Fibroblast of lung (primary cell): ENCODE measurements at regions not wholly inside any gene's neighbourhood (a gene's known extent, or its start where the extent isn't known, plus 50 kb on each side); places are given as distances from the start of the nearest gene placed in this dataset.
A peak's percentile ranks its signal among the peaks of the same experiment; 100 is the strongest.

Experiments used
- DNase-seq, 2 donors: peaks; one replicate each; pipeline versions ENCODE4 v3.0.0 to v3.0.0-alpha.2; 2010; ENCODE audit warnings: low read depth in 2 of 2
- H2AFZ ChIP-seq: 2 replicates; pipeline ENCODE4 v1.5.1; 2012; ENCODE audit warnings: low read length, control low read depth, inconsistent platforms
- H3K27ac ChIP-seq: 2 replicates; pipeline ENCODE4 v1.5.1; 2011; ENCODE audit warnings: low read length, control low read depth; ENCODE audit not compliant: insufficient read depth
- H3K27me3 ChIP-seq: 2 replicates; pipeline ENCODE4 v1.5.1; 2011; ENCODE audit warnings: mild to moderate bottlenecking, low read length; ENCODE audit not compliant: control insufficient read depth, insufficient read depth
- H3K36me3 ChIP-seq: 2 replicates; pipeline ENCODE4 v1.5.1; 2011; ENCODE audit warnings: low read length; ENCODE audit not compliant: control insufficient read depth, insufficient read depth
- H3K4me1 ChIP-seq: 2 replicates; pipeline ENCODE4 v1.5.1; 2011; ENCODE audit warnings: low read length; ENCODE audit not compliant: control insufficient read depth, insufficient read depth; ENCODE audit errors: extremely low read depth
- H3K4me2 ChIP-seq: 2 replicates; pipeline ENCODE4 v1.5.1; 2011; ENCODE audit warnings: low read length, control low read depth; ENCODE audit not compliant: insufficient read depth; ENCODE audit errors: extremely low read depth
- H3K4me3 ChIP-seq, 4 experiments: fragments of 200-600 bp in 1 of 4; sonication (generic) in 1 of 4; replicated peaks in 1 of 4; 2 replicates each; pipeline ENCODE4 v1.5.1; 2011 to 2016; ENCODE audit warnings: low read length in 4 of 4, low read depth in 3 of 4, mild to moderate bottlenecking in 3 of 4, control low read depth in 2 of 4, inconsistent platforms in 1 of 4, mixed read lengths in 1 of 4; ENCODE audit not compliant: insufficient read depth in 1 of 4; ENCODE audit errors: control extremely low read depth in 1 of 4
- H3K79me2 ChIP-seq: 2 replicates; pipeline ENCODE4 v1.5.1; 2012; ENCODE audit warnings: mild to moderate bottlenecking, low read length, inconsistent platforms; ENCODE audit not compliant: control insufficient read depth, insufficient read depth
- H3K9ac ChIP-seq: 2 replicates; pipeline ENCODE4 v1.5.1; 2011; ENCODE audit warnings: mild to moderate bottlenecking, low read length, control low read depth; ENCODE audit not compliant: insufficient read depth
- H3K9me3 ChIP-seq: 2 replicates; pipeline ENCODE4 v1.5.1; 2012; ENCODE audit warnings: low read depth, low read length; ENCODE audit not compliant: control insufficient read depth, insufficient read depth
- H4K20me1 ChIP-seq: 2 replicates; pipeline ENCODE4 v1.5.1; 2011; ENCODE audit warnings: low read length; ENCODE audit not compliant: control insufficient read depth, insufficient read depth; ENCODE audit errors: extremely low read depth
- CTCF ChIP-seq, 2 donors: IDR thresholded peaks in 1 of 2; conservative IDR thresholded peaks in 1 of 2; 1 replicate in 1 of 2; 2 replicates in 1 of 2; pipeline ENCODE4 v1.5.1; 2011 to 2012; ENCODE audit warnings: low read length in 2 of 2, control low read depth in 1 of 2, inconsistent platforms in 1 of 2, low read depth in 1 of 2, mild to moderate bottlenecking in 1 of 2
- EZH2 ChIP-seq: IDR thresholded peaks from 2 replicates; pipeline ENCODE4 v1.5.1; 2012; ENCODE audit warnings: low read length, control low read depth, mild to moderate bottlenecking; ENCODE audit errors: missing control alignments

GRCh38 chr12:24605916-24606315 lies 343.0 kb downstream of the BCAT1 start:
- TF ChIP-seq CTCF (conservative IDR thresholded peaks at IDR 0.05 in 1 of 2, IDR thresholded peaks at IDR 0.05 in 1 of 2; ENCODE audit: low read depth in 1 of 2, low read length in 2 of 2) (no peak), EZH2 (no peak)
- no peaks in the 10 kb centered on the region for H3K79me2 ChIP-seq
- no peak overlapping the region for H3K4me2 ChIP-seq
- no peaks in the 10 kb centered on the region for H4K20me1 ChIP-seq
- H3K9ac ChIP-seq = no peak overlapping the region
- no peak for DNase-seq
- no peak overlapping the region for H3K4me3 ChIP-seq
- H3K27ac ChIP-seq = no peak overlapping the region
- H3K9me3 ChIP-seq = no peaks in the 10 kb centered on the region
- no peaks in the 10 kb centered on the region for H3K36me3 ChIP-seq
- no peaks in the 10 kb centered on the region for H3K27me3 ChIP-seq
- peaks cover 3% of the 10 kb centered on the region for H3K4me1 ChIP-seq
- H2AFZ ChIP-seq = no peak overlapping the region

- no peak overlapping the region for H3K27ac ChIP-seq
- no peaks in the 10 kb centered on the region for H3K36me3 ChIP-seq
- peaks cover 7% of the 10 kb centered on the region for H3K4me1 ChIP-seq
- H3K27me3 ChIP-seq = no peaks in the 10 kb centered on the region
- no peaks in the 10 kb centered on the region for H4K20me1 ChIP-seq
- no peak overlapping the region for H3K4me3 ChIP-seq
- H3K9ac ChIP-seq = no peak overlapping the region
- H3K4me2 ChIP-seq = no peak overlapping the region
- no peak for TF ChIP-seq EZH2
- TF ChIP-seq CTCF (conservative IDR thresholded peaks at IDR 0.05 in 1 of 2, IDR thresholded peaks at IDR 0.05 in 1 of 2; ENCODE audit: low read depth in 1 of 2, low read length in 2 of 2) = no peak
- peak in 1 of 2 donors; percentile 46 for DNase-seq
- H3K9me3 ChIP-seq = no peaks in the 10 kb centered on the region
- H2AFZ ChIP-seq = no peak overlapping the region
- H3K79me2 ChIP-seq = no peaks in the 10 kb centered on the region
These were observed 343.4 kb downstream of the BCAT1 start for GRCh38 chr12:24605466-24605865.

- Histone ChIP-seq H3K9ac (no peak overlapping the region), H3K79me2 (no peaks in the 10 kb centered on the region), H3K27ac (no peak overlapping the region), H3K9me3 (no peaks in the 10 kb centered on the region), H3K4me1 (peaks cover 9% of the 10 kb centered on the region), H3K4me2 (no peak overlapping the region), H3K27me3 (no peaks in the 10 kb centered on the region), H2AFZ (peak overlapping the region; percentile 26), H3K36me3 (no peaks in the 10 kb centered on the region), H3K4me3 (no peak overlapping the region), H4K20me1 (no peaks in the 10 kb centered on the region)
- TF ChIP-seq CTCF (conservative IDR thresholded peaks at IDR 0.05 in 1 of 2, IDR thresholded peaks at IDR 0.05 in 1 of 2; ENCODE audit: low read depth in 1 of 2, low read length in 2 of 2) (no peak), EZH2 (no peak)
- DNase-seq = no peak
These were observed 345.5 kb downstream of the BCAT1 start for GRCh38 chr12:24603371-24603770.
